Neural crest cell (in vitro differentiated cells): ENCODE measurements at regions not wholly inside any gene's neighbourhood (a gene's known extent, or its start where the extent isn't known, plus 50 kb on each side); places are given as distances from the start of the nearest gene placed in this dataset.
A peak's percentile ranks its signal among the peaks of the same experiment; 100 is the strongest.

Experiments
- DNase-seq: peaks from one replicate; pipeline ENCODE4 v3.0.0; 2021; ENCODE audit warnings: low read depth, mixed read lengths, low spot score
- H3K27ac Mint-ChIP-seq: one replicate; pipeline ENCODE4 v1.8.0; 2021; ENCODE audit warnings: mild to moderate bottlenecking, mixed read lengths; ENCODE audit not compliant: unreplicated experiment
- H3K27me3 Mint-ChIP-seq: 2 replicates; pipeline ENCODE4 v1.8.0; 2021; ENCODE audit warnings: low read depth, mild to moderate bottlenecking, mixed read lengths
- H3K36me3 Mint-ChIP-seq: 2 replicates; pipeline ENCODE4 v1.8.0; 2021; ENCODE audit warnings: low read depth, mild to moderate bottlenecking, mixed read lengths
- H3K4me1 Mint-ChIP-seq: 2 replicates; pipeline ENCODE4 v1.8.0; 2021; ENCODE audit warnings: mixed read lengths
- H3K4me3 Mint-ChIP-seq: one replicate; pipeline ENCODE4 v1.8.0; 2021; ENCODE audit warnings: mild to moderate bottlenecking, mixed read lengths
- H3K9me3 Mint-ChIP-seq: 2 replicates; pipeline ENCODE4 v1.8.0; 2021; ENCODE audit warnings: mixed read lengths
- TF ChIP-seq, protein P1 (sequence below): fragments of 200-600 bp; sonication (generic); conservative IDR thresholded peaks from 2 replicates; pipeline ENCODE4 v1.5.0; 2021; ENCODE audit warnings: antibody characterized with exemption, mild to moderate bottlenecking

DNA sequence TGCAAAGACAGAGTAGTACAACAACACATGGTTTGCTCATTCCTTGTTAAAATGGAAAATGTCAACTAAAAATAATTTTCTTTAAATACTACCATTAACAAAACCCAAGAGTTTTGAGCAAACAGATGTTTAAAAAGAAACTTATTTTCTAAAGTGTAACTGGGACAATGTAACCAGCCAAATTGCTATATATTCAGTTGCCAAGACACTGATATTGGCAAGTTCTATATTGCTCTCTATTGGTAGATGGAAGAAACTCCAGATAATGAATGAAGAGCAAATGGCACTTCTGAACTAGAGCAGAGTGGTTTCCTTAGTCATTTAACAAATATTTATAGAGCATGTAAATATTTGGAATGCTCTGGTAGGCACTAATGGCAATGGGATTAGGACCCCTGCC, 966.2 kb downstream of the RPA4 start:
- H3K9me3 Mint-ChIP-seq, result peaks cover 43% of the 10 kb centered on the region
- peaks cover 18% of the 10 kb centered on the region for H3K4me1 Mint-ChIP-seq
- H3K4me3 Mint-ChIP-seq, result no peak overlapping the region
- H3K36me3 Mint-ChIP-seq, result peaks cover 47% of the 10 kb centered on the region
- TF ChIP-seq, protein P1, sequence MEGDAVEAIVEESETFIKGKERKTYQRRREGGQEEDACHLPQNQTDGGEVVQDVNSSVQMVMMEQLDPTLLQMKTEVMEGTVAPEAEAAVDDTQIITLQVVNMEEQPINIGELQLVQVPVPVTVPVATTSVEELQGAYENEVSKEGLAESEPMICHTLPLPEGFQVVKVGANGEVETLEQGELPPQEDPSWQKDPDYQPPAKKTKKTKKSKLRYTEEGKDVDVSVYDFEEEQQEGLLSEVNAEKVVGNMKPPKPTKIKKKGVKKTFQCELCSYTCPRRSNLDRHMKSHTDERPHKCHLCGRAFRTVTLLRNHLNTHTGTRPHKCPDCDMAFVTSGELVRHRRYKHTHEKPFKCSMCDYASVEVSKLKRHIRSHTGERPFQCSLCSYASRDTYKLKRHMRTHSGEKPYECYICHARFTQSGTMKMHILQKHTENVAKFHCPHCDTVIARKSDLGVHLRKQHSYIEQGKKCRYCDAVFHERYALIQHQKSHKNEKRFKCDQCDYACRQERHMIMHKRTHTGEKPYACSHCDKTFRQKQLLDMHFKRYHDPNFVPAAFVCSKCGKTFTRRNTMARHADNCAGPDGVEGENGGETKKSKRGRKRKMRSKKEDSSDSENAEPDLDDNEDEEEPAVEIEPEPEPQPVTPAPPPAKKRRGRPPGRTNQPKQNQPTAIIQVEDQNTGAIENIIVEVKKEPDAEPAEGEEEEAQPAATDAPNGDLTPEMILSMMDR, result no peak
- H3K27ac Mint-ChIP-seq, result no peak overlapping the region
- no peak for DNase-seq
- H3K27me3 Mint-ChIP-seq, result no peaks in the 10 kb centered on the region

DNA sequence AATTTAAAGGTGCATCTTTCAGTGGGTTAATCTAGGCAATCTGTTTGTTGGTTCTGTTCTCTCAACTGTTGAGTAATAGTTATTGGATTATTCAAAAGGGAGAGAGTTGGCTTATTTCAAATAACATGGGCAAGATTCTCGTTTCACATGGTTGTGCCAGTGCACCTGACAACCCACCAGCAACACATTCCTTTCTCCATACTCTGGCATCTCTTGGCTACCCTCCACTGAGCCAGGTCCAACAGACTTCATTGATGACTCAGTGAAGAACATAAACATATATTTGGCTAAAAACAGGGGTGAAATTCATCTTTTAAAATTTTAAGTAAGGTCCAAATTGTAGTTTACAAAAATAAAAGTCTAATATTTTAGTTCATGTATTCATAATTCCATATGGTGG, 967.2 kb downstream of the RPA4 start:
- no peaks in the 10 kb centered on the region for H3K27me3 Mint-ChIP-seq
- H3K4me1 Mint-ChIP-seq, result peaks cover 26% of the 10 kb centered on the region
- H3K4me3 Mint-ChIP-seq, result no peak overlapping the region
- DNase-seq, result no peak
- TF ChIP-seq, protein P1, result no peak
- peaks cover 46% of the 10 kb centered on the region for H3K36me3 Mint-ChIP-seq
- H3K27ac Mint-ChIP-seq, result no peak overlapping the region
- peaks cover 42% of the 10 kb centered on the region for H3K9me3 Mint-ChIP-seq

DNA sequence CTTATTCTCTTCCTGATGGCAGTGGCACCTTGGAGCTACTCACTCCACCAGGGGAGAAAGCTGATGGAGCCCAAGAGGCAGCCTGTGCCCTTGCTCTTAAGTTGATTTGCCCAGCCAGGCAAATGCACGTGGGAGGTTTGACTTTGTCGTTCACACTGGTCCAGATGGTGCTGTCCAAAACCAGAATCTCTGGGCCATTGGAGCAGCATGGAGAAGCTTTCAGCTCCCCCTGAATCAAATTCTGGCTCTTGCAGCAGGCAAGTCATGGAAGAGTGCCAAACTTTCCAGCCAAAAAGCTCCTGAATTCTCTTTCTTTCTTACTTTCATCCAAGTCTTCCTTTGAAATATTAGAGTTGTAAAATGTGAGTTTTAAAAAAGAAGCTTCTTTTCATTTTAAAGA, 970.4 kb downstream of the RPA4 start:
- no peaks in the 10 kb centered on the region for H3K27me3 Mint-ChIP-seq
- peaks cover 48% of the 10 kb centered on the region for H3K4me1 Mint-ChIP-seq
- no peak overlapping the region for H3K27ac Mint-ChIP-seq
- H3K36me3 Mint-ChIP-seq, result peaks cover 18% of the 10 kb centered on the region
- TF ChIP-seq, protein P1, result no peak
- no peak for DNase-seq
- no peak overlapping the region for H3K4me3 Mint-ChIP-seq
- peaks cover 17% of the 10 kb centered on the region for H3K9me3 Mint-ChIP-seq

DNA sequence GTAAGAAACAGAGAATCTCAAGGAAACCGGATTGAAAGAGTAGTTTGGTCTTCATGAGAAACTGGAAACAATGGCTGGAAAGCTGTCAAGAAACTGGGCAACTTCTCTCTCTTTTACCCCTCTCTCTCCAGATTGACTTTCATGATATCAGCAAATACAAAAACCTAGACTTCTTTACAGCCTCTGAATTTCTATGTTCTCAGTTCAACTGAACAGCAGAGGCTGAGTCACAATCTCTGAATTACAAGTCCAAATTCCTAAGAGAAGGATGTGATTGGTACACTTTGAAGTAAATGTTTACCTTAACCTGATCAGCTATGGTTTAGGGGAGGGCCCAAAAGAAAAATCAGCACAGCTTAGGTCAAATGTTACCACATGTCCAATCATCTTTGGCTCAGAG, 974.9 kb downstream of the RPA4 start:
- Mint-ChIP-seq H3K27ac (no peak overlapping the region), H3K9me3 (peaks cover 6% of the 10 kb centered on the region), H3K36me3 (peaks cover 6% of the 10 kb centered on the region), H3K4me3 (no peak overlapping the region), H3K4me1 (peaks cover 84% of the 10 kb centered on the region), H3K27me3 (no peaks in the 10 kb centered on the region)
- no peak for DNase-seq
- TF ChIP-seq, protein P1, result no peak

DNA sequence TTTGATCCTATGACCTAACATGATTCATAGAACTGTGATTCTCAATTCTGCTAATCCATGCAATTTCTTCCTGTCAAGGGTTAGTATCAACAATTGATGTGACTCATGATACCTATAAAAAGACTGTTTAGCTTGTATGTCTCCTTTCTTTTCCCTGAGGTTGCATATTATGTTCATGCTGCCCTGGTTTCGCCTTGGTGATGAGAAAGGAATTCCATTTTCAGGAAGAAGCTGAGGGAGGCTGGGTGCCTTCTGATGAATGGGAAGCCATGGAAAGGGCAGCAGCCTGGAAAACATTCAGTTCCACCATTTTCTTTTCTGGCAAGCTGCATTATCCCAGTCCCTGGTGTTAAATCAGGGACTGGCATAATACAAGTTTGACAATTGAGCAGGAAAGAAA, 976.5 kb downstream of the RPA4 start:
- peaks cover 80% of the 10 kb centered on the region for H3K4me1 Mint-ChIP-seq
- H3K9me3 Mint-ChIP-seq, result peaks cover 6% of the 10 kb centered on the region
- peaks cover 6% of the 10 kb centered on the region for H3K36me3 Mint-ChIP-seq
- TF ChIP-seq, protein P1, result no peak
- peak; percentile 51 for DNase-seq
- H3K27me3 Mint-ChIP-seq, result no peaks in the 10 kb centered on the region
- peak overlapping the region; percentile 35 for H3K27ac Mint-ChIP-seq
- peak overlapping the region; percentile 67 for H3K4me3 Mint-ChIP-seq

DNA sequence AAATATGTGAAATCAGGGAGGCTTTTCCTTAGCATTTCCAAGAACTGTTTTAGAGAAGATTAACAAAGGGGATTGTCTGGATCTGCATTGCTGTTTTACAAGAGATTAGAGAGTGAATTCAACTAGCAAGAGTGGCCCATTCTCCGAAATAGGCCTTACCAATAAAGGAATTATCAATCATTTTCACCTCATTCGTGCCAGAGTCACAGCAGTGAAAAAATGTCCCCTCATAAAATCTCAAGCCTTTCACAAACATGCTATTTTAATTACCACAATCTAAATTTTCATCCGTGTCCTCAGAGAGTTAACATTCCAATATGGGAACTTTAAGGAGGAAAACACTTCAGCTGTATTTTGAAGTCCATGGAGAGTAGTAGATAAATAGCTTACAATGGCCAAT, 979.6 kb downstream of the RPA4 start:
- H3K4me3 Mint-ChIP-seq, result no peak overlapping the region
- H3K27me3 Mint-ChIP-seq, result no peaks in the 10 kb centered on the region
- TF ChIP-seq, protein P1, result no peak
- H3K27ac Mint-ChIP-seq, result peak overlapping the region; percentile 40
- peaks cover 1% of the 10 kb centered on the region for H3K9me3 Mint-ChIP-seq
- no peak for DNase-seq
- peaks cover 1% of the 10 kb centered on the region for H3K36me3 Mint-ChIP-seq
- H3K4me1 Mint-ChIP-seq, result peaks cover 64% of the 10 kb centered on the region
